ENCODE measurements at regions not wholly inside any gene's neighbourhood (a gene's known extent, or its start where the extent isn't known, plus 50 kb on each side); places are given as distances from the start of the nearest gene placed in this dataset.

GRCh38 chr10:117899181-117899683 is 147.5 kb downstream of the RAB11FIP2 start:
- Histone ChIP-seq H3K27ac (no peak overlapping the region), H2AFZ (no peak overlapping the region), H3K79me2 (no peaks in the 10 kb centered on the region), H3K9ac (no peak overlapping the region), H3K4me1 (no peaks in the 10 kb centered on the region), H3K4me2 (ENCODE audit: low read length) (no peak overlapping the region), H3K27me3 (ENCODE audit: control insufficient read depth, insufficient read depth, low read length) (no peaks in the 10 kb centered on the region), H3K9me3 (ENCODE audit: control insufficient read depth, low read length) (no peaks in the 10 kb centered on the region), H3K4me3 (ENCODE audit: low read depth, low read length) (no peak overlapping the region), H3K36me3 (ENCODE audit: control insufficient read depth, insufficient read depth, low read length) (no peaks in the 10 kb centered on the region)
- TF ChIP-seq, protein P1, sequence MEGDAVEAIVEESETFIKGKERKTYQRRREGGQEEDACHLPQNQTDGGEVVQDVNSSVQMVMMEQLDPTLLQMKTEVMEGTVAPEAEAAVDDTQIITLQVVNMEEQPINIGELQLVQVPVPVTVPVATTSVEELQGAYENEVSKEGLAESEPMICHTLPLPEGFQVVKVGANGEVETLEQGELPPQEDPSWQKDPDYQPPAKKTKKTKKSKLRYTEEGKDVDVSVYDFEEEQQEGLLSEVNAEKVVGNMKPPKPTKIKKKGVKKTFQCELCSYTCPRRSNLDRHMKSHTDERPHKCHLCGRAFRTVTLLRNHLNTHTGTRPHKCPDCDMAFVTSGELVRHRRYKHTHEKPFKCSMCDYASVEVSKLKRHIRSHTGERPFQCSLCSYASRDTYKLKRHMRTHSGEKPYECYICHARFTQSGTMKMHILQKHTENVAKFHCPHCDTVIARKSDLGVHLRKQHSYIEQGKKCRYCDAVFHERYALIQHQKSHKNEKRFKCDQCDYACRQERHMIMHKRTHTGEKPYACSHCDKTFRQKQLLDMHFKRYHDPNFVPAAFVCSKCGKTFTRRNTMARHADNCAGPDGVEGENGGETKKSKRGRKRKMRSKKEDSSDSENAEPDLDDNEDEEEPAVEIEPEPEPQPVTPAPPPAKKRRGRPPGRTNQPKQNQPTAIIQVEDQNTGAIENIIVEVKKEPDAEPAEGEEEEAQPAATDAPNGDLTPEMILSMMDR (IDR thresholded peaks at IDR 0.05): no peak

DNA sequence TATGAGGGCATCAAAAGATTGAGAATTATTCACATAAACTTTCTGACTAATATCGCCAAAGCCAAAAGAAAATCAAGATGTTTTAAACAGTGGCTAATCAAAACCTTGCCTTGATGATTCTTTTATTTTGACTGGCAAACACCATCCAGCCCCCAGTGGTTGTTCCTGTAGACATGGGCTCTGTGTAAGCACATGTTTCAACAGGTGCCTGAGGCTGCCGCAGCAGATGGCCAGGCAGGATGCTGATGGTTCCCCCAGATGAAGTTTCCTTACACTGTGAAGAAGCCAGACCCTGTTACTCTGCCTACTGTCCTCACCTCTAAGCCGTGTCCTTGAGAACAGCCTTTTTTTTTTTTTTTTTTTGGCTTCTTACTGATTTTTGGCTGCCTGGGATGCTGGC is 146.5 kb downstream of the RAB11FIP2 start:
- TF ChIP-seq, protein P1 (IDR thresholded peaks at IDR 0.05): no peak
- Histone ChIP-seq H3K9ac (no peak overlapping the region), H3K9me3 (ENCODE audit: control insufficient read depth, low read length) (no peaks in the 10 kb centered on the region), H3K4me1 (no peaks in the 10 kb centered on the region), H3K4me3 (ENCODE audit: low read depth, low read length) (no peak overlapping the region), H3K79me2 (no peaks in the 10 kb centered on the region), H2AFZ (no peak overlapping the region), H3K4me2 (ENCODE audit: low read length) (no peak overlapping the region), H3K27me3 (ENCODE audit: control insufficient read depth, insufficient read depth, low read length) (no peaks in the 10 kb centered on the region), H3K27ac (no peak overlapping the region), H3K36me3 (ENCODE audit: control insufficient read depth, insufficient read depth, low read length) (no peaks in the 10 kb centered on the region)

DNA sequence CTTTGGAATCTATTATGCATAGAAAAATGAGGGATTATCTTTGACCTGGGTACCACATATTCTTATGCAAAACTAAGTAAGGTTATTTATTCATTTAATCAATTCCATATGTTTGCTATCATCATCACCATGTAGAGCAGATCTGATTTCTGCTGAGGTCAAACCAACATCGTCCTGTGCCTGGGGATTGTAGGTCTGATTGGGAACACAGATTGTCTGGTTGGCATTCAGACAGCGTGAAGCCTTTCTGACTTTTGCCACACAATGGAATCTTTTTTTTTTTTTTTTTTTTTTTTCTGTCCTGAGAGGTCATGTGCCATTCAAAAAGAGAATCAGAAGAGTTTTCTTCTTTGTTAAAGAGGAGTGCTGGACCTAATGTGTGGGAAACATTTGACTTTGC is 142.9 kb downstream of the RAB11FIP2 start:
- no peak overlapping the region for H2AFZ ChIP-seq
- no peaks in the 10 kb centered on the region for H3K36me3 ChIP-seq (ENCODE audit: control insufficient read depth, insufficient read depth, low read length)
- no peak overlapping the region for H3K9ac ChIP-seq
- no peaks in the 10 kb centered on the region for H3K4me1 ChIP-seq
- H3K9me3 ChIP-seq (ENCODE audit: control insufficient read depth, low read length): no peaks in the 10 kb centered on the region
- H3K27ac ChIP-seq: no peak overlapping the region
- no peak overlapping the region for H3K4me2 ChIP-seq (ENCODE audit: low read length)
- H3K79me2 ChIP-seq: no peaks in the 10 kb centered on the region
- no peak overlapping the region for H3K4me3 ChIP-seq (ENCODE audit: low read depth, low read length)
- TF ChIP-seq, protein P1 (IDR thresholded peaks at IDR 0.05): no peak
- H3K27me3 ChIP-seq (ENCODE audit: control insufficient read depth, insufficient read depth, low read length): no peaks in the 10 kb centered on the region

- no peaks in the 10 kb centered on the region for H3K79me2 ChIP-seq
- H3K4me2 ChIP-seq (ENCODE audit: low read length): no peak overlapping the region
- H3K4me3 ChIP-seq (ENCODE audit: low read depth, low read length): no peak overlapping the region
- H3K27me3 ChIP-seq (ENCODE audit: control insufficient read depth, insufficient read depth, low read length): no peaks in the 10 kb centered on the region
- H3K27ac ChIP-seq: no peak overlapping the region
- TF ChIP-seq, protein P1 (IDR thresholded peaks at IDR 0.05): no peak
- H3K36me3 ChIP-seq (ENCODE audit: control insufficient read depth, insufficient read depth, low read length): no peaks in the 10 kb centered on the region
- H3K4me1 ChIP-seq: no peaks in the 10 kb centered on the region
- no peaks in the 10 kb centered on the region for H3K9me3 ChIP-seq (ENCODE audit: control insufficient read depth, low read length)
- no peak overlapping the region for H2AFZ ChIP-seq
- H3K9ac ChIP-seq: no peak overlapping the region
These were observed 141.3 kb downstream of the RAB11FIP2 start for GRCh38 chr10:117905404-117905803.

DNA sequence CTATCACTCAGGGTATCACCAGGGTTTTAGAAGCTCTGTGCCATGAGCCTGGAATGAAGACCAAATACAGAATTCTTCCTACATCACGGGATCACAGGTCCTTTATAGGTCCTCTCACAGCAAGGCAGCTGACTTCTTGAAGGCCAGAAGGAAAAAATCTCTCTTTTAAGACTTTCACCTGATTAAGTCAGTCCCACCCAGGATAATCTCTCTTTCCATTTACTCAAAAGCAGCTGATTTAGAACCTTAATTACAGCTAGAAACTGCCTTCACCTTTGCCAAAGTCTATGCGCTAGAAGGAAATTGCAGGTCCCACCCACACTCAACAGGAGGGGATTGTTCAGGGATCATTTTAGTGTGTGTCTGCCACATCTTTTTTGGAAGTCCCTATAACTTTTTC is 135.1 kb downstream of the RAB11FIP2 start:
- no peaks in the 10 kb centered on the region for H3K79me2 ChIP-seq
- H3K27ac ChIP-seq: no peak overlapping the region
- no peak overlapping the region for H3K9ac ChIP-seq
- H3K9me3 ChIP-seq (ENCODE audit: control insufficient read depth, low read length): no peaks in the 10 kb centered on the region
- H3K27me3 ChIP-seq (ENCODE audit: control insufficient read depth, insufficient read depth, low read length): no peaks in the 10 kb centered on the region
- no peak overlapping the region for H3K4me2 ChIP-seq (ENCODE audit: low read length)
- H3K36me3 ChIP-seq (ENCODE audit: control insufficient read depth, insufficient read depth, low read length): no peaks in the 10 kb centered on the region
- H2AFZ ChIP-seq: no peak overlapping the region
- TF ChIP-seq, protein P1 (IDR thresholded peaks at IDR 0.05): no peak
- H3K4me1 ChIP-seq: no peaks in the 10 kb centered on the region
- H3K4me3 ChIP-seq (ENCODE audit: low read depth, low read length): no peak overlapping the region

Data from parathyroid adenoma (tissue), 2 donors.